Mesenchymal stem cell (in vitro differentiated cells and primary cell): ENCODE measurements at regions not wholly inside any gene's neighbourhood (a gene's known extent, or its start where the extent isn't known, plus 50 kb on each side); places are given as distances from the start of the nearest gene placed in this dataset.

ENCODE experiments used
- DNase-seq: peaks from one replicate; pipeline ENCODE4 v3.0.0-alpha.2; 2013
- H2AFZ ChIP-seq: one replicate; pipeline ENCODE4 v1.6.1; 2013; ENCODE audit warnings: low read depth, mild to moderate bottlenecking, control low read depth, inconsistent platforms, low read length, moderate library complexity
- H2AK5ac ChIP-seq: 2 replicates; pipeline ENCODE4 v1.6.1; 2013; ENCODE audit warnings: low read length, moderate library complexity, mild to moderate bottlenecking, inconsistent platforms; ENCODE audit not compliant: severe bottlenecking
- H2BK120ac ChIP-seq: one replicate; pipeline ENCODE4 v1.6.1; 2013; ENCODE audit warnings: low read depth, mild to moderate bottlenecking, inconsistent platforms, low read length, moderate library complexity
- H2BK12ac ChIP-seq, 2 experiments: one replicate each; pipeline ENCODE4 v1.6.1; 2013; ENCODE audit warnings: inconsistent platforms in 2 of 2, low read length in 2 of 2, mild to moderate bottlenecking in 2 of 2, moderate library complexity in 2 of 2, control low read depth in 1 of 2
- H2BK15ac ChIP-seq: one replicate; pipeline ENCODE4 v1.6.1; 2013; ENCODE audit warnings: mild to moderate bottlenecking, low read depth, inconsistent platforms; ENCODE audit not compliant: poor library complexity, severe bottlenecking
- H2BK5ac ChIP-seq: 2 replicates; pipeline ENCODE4 v1.6.1; 2013; ENCODE audit warnings: low read depth, mild to moderate bottlenecking, low read length, control low read depth, inconsistent platforms; ENCODE audit not compliant: poor library complexity, severe bottlenecking
- H3K14ac ChIP-seq, 2 experiments: one replicate each; pipeline ENCODE4 v1.6.1; 2013; ENCODE audit warnings: inconsistent platforms in 2 of 2, low read length in 2 of 2, control low read depth in 1 of 2, mild to moderate bottlenecking in 1 of 2, moderate library complexity in 1 of 2
- H3K18ac ChIP-seq, 2 experiments: one replicate each; pipeline ENCODE4 v1.6.1; 2013; ENCODE audit warnings: inconsistent platforms in 2 of 2, low read length in 2 of 2, control low read depth in 1 of 2, low read depth in 1 of 2, mild to moderate bottlenecking in 1 of 2
- H3K23ac ChIP-seq, 2 experiments: one replicate each; pipeline ENCODE4 v1.6.1; 2013; ENCODE audit warnings: inconsistent platforms in 2 of 2, low read length in 2 of 2, mild to moderate bottlenecking in 2 of 2, moderate library complexity in 2 of 2, control low read depth in 1 of 2
- H3K27ac ChIP-seq: 2 replicates; pipeline ENCODE4 v1.5.1; 2013; ENCODE audit warnings: mild to moderate bottlenecking, moderate library complexity, low read length, control low read depth, inconsistent platforms; ENCODE audit not compliant: poor library complexity, severe bottlenecking
- H3K27me3 ChIP-seq, 2 experiments: 2 replicates each; pipeline versions ENCODE4 v1.6.1 to v1.7.0; 2013; ENCODE audit warnings: low read length in 2 of 2, mild to moderate bottlenecking in 2 of 2, moderate library complexity in 2 of 2, control low read depth in 1 of 2, inconsistent platforms in 1 of 2; ENCODE audit not compliant: control insufficient read depth in 1 of 2, insufficient read depth in 1 of 2
- H3K36me3 ChIP-seq, 2 experiments: 2 replicates each; pipeline versions ENCODE4 v1.6.1 to v1.7.0; 2013; ENCODE audit warnings: low read length in 2 of 2, control low read depth in 1 of 2, inconsistent platforms in 1 of 2, low read depth in 1 of 2, mild to moderate bottlenecking in 1 of 2; ENCODE audit not compliant: insufficient read depth in 2 of 2, control insufficient read depth in 1 of 2
- H3K4ac ChIP-seq, 2 experiments: one replicate each; pipeline ENCODE4 v1.6.1; 2013; ENCODE audit warnings: inconsistent platforms in 2 of 2, low read length in 2 of 2, mild to moderate bottlenecking in 2 of 2, moderate library complexity in 2 of 2, control low read depth in 1 of 2, low read depth in 1 of 2
- H3K4me1 ChIP-seq: 2 replicates; pipeline ENCODE4 v1.6.1; 2013; ENCODE audit warnings: low read depth, low read length, control low read depth; ENCODE audit not compliant: control insufficient read depth, insufficient read depth
- H3K4me2 ChIP-seq: 2 replicates; pipeline ENCODE4 v1.6.1; 2013; ENCODE audit warnings: low read length, mild to moderate bottlenecking, inconsistent platforms; ENCODE audit not compliant: poor library complexity, severe bottlenecking
- H3K4me3 ChIP-seq, 2 experiments: 2 replicates each; pipeline versions ENCODE4 v1.5.1 to v1.7.0; 2013; ENCODE audit warnings: low read length in 2 of 2, mild to moderate bottlenecking in 2 of 2, control low read depth in 1 of 2, low read depth in 1 of 2; ENCODE audit not compliant: insufficient read depth in 1 of 2
- H3K79me1 ChIP-seq: replicated peaks from 2 replicates; pipeline ENCODE4 v1.6.1; 2013; ENCODE audit warnings: mild to moderate bottlenecking, control low read depth, low read length, inconsistent platforms; ENCODE audit not compliant: poor library complexity, severe bottlenecking
- H3K9ac ChIP-seq: 2 replicates; pipeline ENCODE4 v1.7.0; 2013; ENCODE audit warnings: mild to moderate bottlenecking, low read length, moderate library complexity
- H3K9me3 ChIP-seq: 2 replicates; pipeline ENCODE4 v1.7.0; 2013; ENCODE audit warnings: mild to moderate bottlenecking, low read length; ENCODE audit not compliant: control insufficient read depth
- H4K8ac ChIP-seq: one replicate; pipeline ENCODE4 v1.6.1; 2013; ENCODE audit warnings: inconsistent platforms, mild to moderate bottlenecking, low read length, moderate library complexity
- H4K91ac ChIP-seq: one replicate; pipeline ENCODE4 v1.6.1; 2013; ENCODE audit warnings: mild to moderate bottlenecking, low read length, inconsistent platforms
- WGBS: methylation state at CpG from one replicate; pipeline ENCODE4 v1.1.7; 2013; ENCODE audit warnings: mixed read lengths; 5-methylcytosine and 5-hydroxymethylcytosine counted together

- Histone ChIP-seq H2AFZ (no peak overlapping the region), H3K18ac (no peak overlapping the region), H2BK120ac (no peak overlapping the region), H3K4me1 (no peaks in the 10 kb centered on the region), H3K27ac (no peak overlapping the region), H2BK5ac (no peak overlapping the region), H3K36me3 (no peaks in the 10 kb centered on the region), H2BK12ac (no peak overlapping the region), H3K23ac (no peak overlapping the region), H3K9ac (no peak overlapping the region), H2AK5ac (no peak overlapping the region), H3K4ac (no peak overlapping the region), H3K27me3 (peaks cover 0 to 7% of the 10 kb centered on the region in 2 experiments), H2BK15ac (no peak overlapping the region), H3K79me1 (no peaks in the 10 kb centered on the region), H3K4me3 (no peak overlapping the region), H3K4me2 (no peak overlapping the region), H3K14ac (no peak overlapping the region), H3K9me3 (no peaks in the 10 kb centered on the region), H4K8ac (no peak overlapping the region), H4K91ac (no peak overlapping the region)
- DNase-seq = no peak
Observed at GRCh38 chr2:16478434-16479210, 187.0 kb downstream of the CYRIA start.

GRCh38 chr2:16477648-16478047 lies 188.0 kb downstream of the CYRIA start:
- H2AK5ac ChIP-seq = no peak overlapping the region
- no peaks in the 10 kb centered on the region for H3K79me1 ChIP-seq
- H2BK120ac ChIP-seq = no peak overlapping the region
- no peak for DNase-seq
- no peak overlapping the region for H4K8ac ChIP-seq
- H3K18ac ChIP-seq = no peak overlapping the region
- H3K4me1 ChIP-seq = no peaks in the 10 kb centered on the region
- no peak overlapping the region for H2BK15ac ChIP-seq
- no peak overlapping the region for H3K9ac ChIP-seq
- H3K27me3 ChIP-seq = peaks cover 0 to 7% of the 10 kb centered on the region in 2 experiments
- no peak overlapping the region for H3K14ac ChIP-seq
- H3K9me3 ChIP-seq = no peaks in the 10 kb centered on the region
- no peak overlapping the region for H2AFZ ChIP-seq
- H3K27ac ChIP-seq = no peak overlapping the region
- no peak overlapping the region for H4K91ac ChIP-seq
- no peak overlapping the region for H3K23ac ChIP-seq
- no peaks in the 10 kb centered on the region for H3K36me3 ChIP-seq
- no peak overlapping the region for H3K4ac ChIP-seq
- no peak overlapping the region for H3K4me2 ChIP-seq
- no peak overlapping the region for H2BK12ac ChIP-seq
- H3K4me3 ChIP-seq = no peak overlapping the region
- no peak overlapping the region for H2BK5ac ChIP-seq

- no peak overlapping the region for H2AK5ac ChIP-seq
- no peak overlapping the region for H3K23ac ChIP-seq
- no peak for DNase-seq
- H2BK5ac ChIP-seq = no peak overlapping the region
- H3K18ac ChIP-seq = no peak overlapping the region
- H3K27me3 ChIP-seq = peaks cover 0 to 7% of the 10 kb centered on the region in 2 experiments
- H2BK12ac ChIP-seq = no peak overlapping the region
- no peak overlapping the region for H2AFZ ChIP-seq
- no CpG with 5 or more reads among the region's 2 CpGs for WGBS
- no peak overlapping the region for H3K4me2 ChIP-seq
- no peaks in the 10 kb centered on the region for H3K9me3 ChIP-seq
- H3K9ac ChIP-seq = no peak overlapping the region
- no peak overlapping the region for H2BK120ac ChIP-seq
- H4K8ac ChIP-seq = no peak overlapping the region
- no peak overlapping the region for H2BK15ac ChIP-seq
- H3K27ac ChIP-seq = no peak overlapping the region
- no peak overlapping the region for H3K4me3 ChIP-seq
- H3K4ac ChIP-seq = no peak overlapping the region
- no peak overlapping the region for H3K14ac ChIP-seq
- H3K36me3 ChIP-seq = no peaks in the 10 kb centered on the region
- H3K79me1 ChIP-seq = no peaks in the 10 kb centered on the region
- H4K91ac ChIP-seq = no peak overlapping the region
- H3K4me1 ChIP-seq = no peaks in the 10 kb centered on the region
Observed at GRCh38 chr2:16476866-16477265, 188.8 kb downstream of the CYRIA start.

GRCh38 chr2:16475986-16476567 lies 189.6 kb downstream of the CYRIA start:
- Histone ChIP-seq H2BK5ac (no peak overlapping the region), H3K14ac (no peak overlapping the region), H3K4me2 (no peak overlapping the region), H3K4me3 (no peak overlapping the region), H2BK15ac (no peak overlapping the region), H2BK12ac (no peak overlapping the region), H2BK120ac (no peak overlapping the region), H3K23ac (no peak overlapping the region), H3K79me1 (no peaks in the 10 kb centered on the region), H4K91ac (no peak overlapping the region), H4K8ac (no peak overlapping the region), H2AK5ac (no peak overlapping the region), H3K27ac (no peak overlapping the region), H3K9ac (no peak overlapping the region), H3K36me3 (no peaks in the 10 kb centered on the region), H3K27me3 (peaks cover 0 to 11% of the 10 kb centered on the region in 2 experiments), H3K18ac (no peak overlapping the region), H3K4ac (no peak overlapping the region), H2AFZ (no peak overlapping the region), H3K4me1 (no peaks in the 10 kb centered on the region), H3K9me3 (no peaks in the 10 kb centered on the region)
- WGBS = 43% methylated on average over 1 of the region's 1 CpG
- DNase-seq = no peak
